PC-3 (cell line): ENCODE measurements at regions not wholly inside any gene's neighbourhood (a gene's known extent, or its start where the extent isn't known, plus 50 kb on each side); places are given as distances from the start of the nearest gene placed in this dataset.
"Not testable (repeated sequence)": the region's sequence is repeated elsewhere in the genome, so short reads cannot be mapped to it uniquely, and the experiment has no call there.

Source experiments
- EZH2 ChIP-seq: fragments of 300-600 bp; sonication (generic); IDR thresholded peaks from one replicate; pipeline ENCODE4 v1.6.1; 2017; ENCODE audit warnings: antibody characterized with exemption, mild to moderate bottlenecking, low read length; ENCODE audit not compliant: unreplicated experiment
- TF ChIP-seq, protein P1 (sequence below): fragments of 300-600 bp; sonication (generic); conservative IDR thresholded peaks from 2 replicates; pipeline ENCODE4 v1.5.1; 2017; ENCODE audit warnings: antibody characterized with exemption, low read depth, mild to moderate bottlenecking, low read length

DNA sequence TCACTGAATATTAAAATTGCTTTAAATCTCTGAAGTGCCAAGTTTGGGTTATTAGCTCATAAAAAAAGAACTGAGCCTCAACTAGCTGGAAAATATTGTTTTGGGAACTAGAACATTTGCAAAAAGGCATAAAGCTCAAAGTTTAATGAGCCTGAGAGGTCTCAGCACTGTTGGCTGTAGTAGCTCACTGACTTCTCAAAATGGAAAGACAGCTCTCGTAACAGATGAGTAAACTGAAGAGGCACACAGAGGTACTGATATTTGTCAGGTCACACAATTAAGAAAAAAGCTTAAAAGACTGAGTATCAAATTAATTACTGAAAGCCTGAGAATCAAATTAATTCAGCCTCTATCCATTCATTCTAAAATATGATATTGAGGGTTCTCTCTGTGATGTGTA is 100.6 kb downstream of the DDX11 start:
- TF ChIP-seq, protein P1, sequence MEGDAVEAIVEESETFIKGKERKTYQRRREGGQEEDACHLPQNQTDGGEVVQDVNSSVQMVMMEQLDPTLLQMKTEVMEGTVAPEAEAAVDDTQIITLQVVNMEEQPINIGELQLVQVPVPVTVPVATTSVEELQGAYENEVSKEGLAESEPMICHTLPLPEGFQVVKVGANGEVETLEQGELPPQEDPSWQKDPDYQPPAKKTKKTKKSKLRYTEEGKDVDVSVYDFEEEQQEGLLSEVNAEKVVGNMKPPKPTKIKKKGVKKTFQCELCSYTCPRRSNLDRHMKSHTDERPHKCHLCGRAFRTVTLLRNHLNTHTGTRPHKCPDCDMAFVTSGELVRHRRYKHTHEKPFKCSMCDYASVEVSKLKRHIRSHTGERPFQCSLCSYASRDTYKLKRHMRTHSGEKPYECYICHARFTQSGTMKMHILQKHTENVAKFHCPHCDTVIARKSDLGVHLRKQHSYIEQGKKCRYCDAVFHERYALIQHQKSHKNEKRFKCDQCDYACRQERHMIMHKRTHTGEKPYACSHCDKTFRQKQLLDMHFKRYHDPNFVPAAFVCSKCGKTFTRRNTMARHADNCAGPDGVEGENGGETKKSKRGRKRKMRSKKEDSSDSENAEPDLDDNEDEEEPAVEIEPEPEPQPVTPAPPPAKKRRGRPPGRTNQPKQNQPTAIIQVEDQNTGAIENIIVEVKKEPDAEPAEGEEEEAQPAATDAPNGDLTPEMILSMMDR = not testable (repeated sequence)
- not testable (repeated sequence) for TF ChIP-seq EZH2
